ENCODE measurements at regions not wholly inside any gene's neighbourhood (a gene's known extent, or its start where the extent isn't known, plus 50 kb on each side); places are given as distances from the start of the nearest gene placed in this dataset.

- TF ChIP-seq EZH2 (IDR thresholded peaks at IDR 0.05) (no peak), FOXP2 (optimal IDR thresholded peaks at IDR 0.05; ENCODE audit: control extremely low read depth, extremely low read length, insufficient read depth) (no peak), POLR2AphosphoS5 (IDR thresholded peaks at IDR 0.05; ENCODE audit: borderline replicate concordance, low read depth, low read length) (no peak)
Measured at GRCh38 chr1:239676522-239677273, 290.3 kb downstream of the CHRM3 start.

All from SK-N-MC (cell line).